Hematopoietic multipotent progenitor cell treated with erythropoietin and hydrocortisone succinate and interleukin-3 and kit ligand, for 17 days (in vitro differentiated cells): ENCODE measurements at regions not wholly inside any gene's neighbourhood (a gene's known extent, or its start where the extent isn't known, plus 50 kb on each side); places are given as distances from the start of the nearest gene placed in this dataset.

Experiments
- DNase-seq: peaks from one replicate; pipeline ENCODE4 v3.0.0-alpha.2; 2015; ENCODE audit warnings: low spot score

DNA sequence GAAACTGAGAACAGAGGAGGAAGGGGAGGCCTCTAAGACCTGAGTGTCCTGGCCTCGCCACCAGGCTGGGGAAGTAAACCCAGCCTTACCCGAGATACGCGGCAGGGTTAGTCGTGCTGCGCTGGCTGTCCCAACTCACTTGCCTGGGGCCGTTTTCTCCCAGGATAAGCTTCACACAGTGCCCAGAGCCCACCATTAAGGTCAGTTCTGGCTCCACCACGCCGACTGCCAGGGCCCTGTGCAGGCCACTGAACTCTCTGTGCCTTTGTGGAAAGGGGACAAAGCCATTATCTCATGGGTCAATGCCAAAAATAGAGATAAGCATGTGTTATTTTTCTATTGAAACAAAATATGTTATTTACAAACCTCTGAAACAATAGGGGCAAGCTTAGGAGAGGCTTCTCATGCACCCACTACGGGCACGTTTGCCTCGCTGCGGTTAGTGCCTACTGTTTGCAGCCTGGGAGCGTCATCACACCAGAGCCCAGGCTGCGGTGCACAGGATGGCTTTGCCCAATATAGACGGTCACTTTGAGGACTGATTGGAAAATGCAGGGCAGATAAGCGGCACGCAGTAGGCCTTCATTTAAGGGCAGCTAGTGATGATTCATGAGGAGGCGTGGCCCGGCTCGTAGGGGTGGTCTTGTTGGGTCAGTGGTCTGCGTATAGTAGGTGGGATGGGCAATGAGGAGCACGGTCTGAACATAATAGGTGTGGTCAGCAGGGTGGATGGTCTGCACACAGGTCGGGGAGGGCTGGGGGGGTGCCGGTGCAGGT, 242.1 kb downstream of the GLI2 start:
- no peak for DNase-seq

GRCh38 chr2:120978359-120979050, 242.8 kb downstream of the GLI2 start:
- DNase-seq: no peak

DNA sequence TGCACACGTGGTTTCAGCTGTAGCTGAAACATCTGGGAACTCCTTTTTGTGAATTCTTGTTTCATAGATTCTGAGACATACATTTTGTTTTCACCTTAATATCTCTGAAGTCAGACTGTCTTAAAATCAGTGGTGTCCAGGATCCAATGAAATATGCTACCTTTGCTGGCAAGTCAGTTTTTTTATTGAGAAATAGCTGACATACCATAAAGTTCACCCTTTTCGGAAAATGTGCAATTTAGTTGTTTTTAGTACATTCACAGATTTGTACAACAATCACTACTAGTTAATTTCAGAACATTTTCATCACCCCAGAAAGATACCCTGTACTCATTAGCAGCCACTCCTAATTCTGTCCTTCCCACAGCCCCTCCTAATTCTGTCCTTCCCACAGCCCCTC, 243.7 kb downstream of the GLI2 start:
- DNase-seq: no peak

- no peak for DNase-seq
Measured at GRCh38 chr2:120979921-120980320, 244.3 kb downstream of the GLI2 start.

- DNase-seq: no peak
Measured at GRCh38 chr2:120981443-120981842, 245.8 kb downstream of the GLI2 start.

DNA sequence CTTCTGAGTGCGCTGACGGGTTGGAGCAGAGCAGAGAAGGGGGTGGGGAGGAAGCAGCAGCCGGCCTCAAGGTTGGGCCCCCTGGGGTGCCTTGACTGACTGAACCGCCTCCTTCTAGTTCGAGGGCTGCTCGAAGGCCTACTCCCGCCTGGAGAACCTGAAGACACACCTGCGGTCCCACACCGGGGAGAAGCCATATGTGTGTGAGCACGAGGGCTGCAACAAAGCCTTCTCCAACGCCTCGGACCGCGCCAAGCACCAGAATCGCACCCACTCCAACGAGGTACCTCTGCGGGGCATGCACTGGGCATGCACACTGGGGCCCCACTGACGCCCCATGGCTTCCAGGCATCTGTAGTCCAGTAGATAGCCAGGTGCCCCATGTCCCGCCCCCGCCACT, 246.9 kb downstream of the GLI2 start:
- DNase-seq: no peak

- DNase-seq: no peak
Measured at GRCh38 chr2:120983344-120983743, 247.7 kb downstream of the GLI2 start.

DNA sequence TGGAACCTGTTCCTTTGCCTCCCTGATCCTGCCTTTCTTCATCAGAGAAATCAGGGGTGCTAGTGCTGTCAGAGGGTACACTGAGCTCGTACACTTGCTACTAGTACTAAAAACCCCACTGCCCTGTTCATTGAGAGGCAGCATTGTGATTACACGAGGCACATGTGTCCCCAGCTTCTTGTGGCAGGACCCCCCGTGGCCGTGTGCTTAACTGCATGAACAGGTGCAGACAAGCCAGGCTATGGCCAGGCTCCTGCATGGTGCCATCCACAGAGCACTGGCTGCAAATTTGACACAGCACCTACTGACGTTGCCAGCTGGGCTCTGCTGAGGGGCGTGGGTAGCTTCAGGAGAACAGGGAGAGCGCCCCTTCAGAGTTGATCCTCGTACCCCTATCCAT, 248.4 kb downstream of the GLI2 start:
- no peak for DNase-seq

DNA sequence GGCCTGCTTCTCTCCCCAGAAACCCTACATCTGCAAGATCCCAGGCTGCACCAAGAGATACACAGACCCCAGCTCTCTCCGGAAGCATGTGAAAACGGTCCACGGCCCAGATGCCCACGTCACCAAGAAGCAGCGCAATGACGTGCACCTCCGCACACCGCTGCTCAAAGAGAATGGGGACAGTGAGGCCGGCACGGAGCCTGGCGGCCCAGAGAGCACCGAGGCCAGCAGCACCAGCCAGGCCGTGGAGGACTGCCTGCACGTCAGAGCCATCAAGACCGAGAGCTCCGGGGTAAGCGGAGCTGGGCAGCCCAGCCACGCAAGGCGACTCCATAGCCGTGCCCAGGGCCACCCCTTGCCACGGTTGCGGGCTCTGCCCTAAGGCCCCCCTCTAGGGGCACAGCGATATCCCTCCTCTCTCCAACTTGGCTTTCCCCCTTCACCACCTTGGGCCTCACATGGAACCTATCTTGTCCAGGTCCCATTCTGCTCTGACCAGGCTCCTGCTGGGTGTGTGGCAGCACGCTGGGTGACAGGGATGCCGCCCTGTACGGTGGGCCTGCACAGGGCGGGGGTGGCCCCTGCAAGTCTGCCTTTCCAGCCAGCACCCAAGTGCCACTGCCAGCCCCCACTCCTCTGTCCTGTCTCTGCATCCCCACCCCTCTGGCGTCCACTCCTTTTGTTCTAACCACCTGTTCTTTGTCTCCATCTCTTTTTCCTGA, 248.9 kb downstream of the GLI2 start:
- no peak for DNase-seq

GRCh38 chr2:120985174-120985996, 249.7 kb downstream of the GLI2 start:
- DNase-seq: no peak

DNA sequence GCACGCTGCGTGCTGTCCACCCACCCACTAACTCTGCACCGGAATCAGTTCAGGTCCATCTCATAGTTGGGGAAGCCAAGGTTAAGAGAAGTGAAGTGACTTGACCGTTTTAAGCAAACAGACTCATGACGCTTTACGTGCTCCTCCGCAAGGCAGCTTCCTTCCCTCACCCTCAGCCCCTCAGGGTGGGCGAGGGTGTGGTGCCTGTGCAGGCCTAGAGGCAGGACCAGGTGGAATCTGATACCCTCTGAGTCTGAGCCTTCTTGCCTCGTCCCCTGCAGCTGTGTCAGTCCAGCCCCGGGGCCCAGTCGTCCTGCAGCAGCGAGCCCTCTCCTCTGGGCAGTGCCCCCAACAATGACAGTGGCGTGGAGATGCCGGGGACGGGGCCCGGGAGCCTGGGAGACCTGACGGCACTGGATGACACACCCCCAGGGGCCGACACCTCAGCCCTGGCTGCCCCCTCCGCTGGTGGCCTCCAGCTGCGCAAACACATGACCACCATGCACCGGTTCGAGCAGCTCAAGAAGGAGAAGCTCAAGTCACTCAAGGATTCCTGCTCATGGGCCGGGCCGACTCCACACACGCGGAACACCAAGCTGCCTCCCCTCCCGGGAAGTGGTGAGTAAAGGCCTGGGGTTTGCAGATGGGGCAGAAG, 250.5 kb downstream of the GLI2 start:
- no peak for DNase-seq

DNA sequence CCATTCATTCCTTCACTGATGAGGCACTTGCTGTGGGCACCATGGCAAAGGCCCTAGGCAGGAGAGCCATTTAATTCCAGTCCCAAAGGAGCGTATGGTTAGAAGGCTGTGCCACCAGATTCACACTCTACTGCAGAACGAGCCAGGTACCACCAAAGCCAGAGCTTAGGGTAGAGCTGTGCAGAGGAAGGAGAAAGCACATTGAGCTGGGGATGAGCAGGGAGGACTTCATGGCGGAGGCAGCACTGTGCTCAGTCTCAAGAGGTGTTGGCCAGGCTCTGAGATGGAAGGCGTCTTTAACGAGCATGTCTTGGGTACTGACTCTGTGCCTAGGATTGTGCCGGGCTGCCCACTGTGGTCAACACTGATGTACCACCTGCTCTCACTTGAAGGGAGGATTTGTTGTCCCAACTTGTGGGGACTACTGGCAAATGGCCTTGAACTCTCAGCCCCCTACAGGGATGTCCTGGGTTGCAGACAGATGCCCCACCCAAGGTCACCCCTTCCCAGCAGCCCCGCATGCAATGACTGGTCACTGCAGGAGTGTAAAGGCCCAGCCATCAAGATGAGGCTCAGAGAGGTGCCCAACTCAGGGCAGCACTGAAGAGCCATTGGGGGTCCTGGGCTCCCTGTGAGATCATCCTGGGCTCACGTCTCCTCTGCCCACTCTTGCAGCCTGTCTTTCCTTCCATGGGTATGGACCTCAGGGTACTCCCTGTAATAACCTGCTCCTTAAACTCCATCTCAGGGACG, 251.4 kb downstream of the GLI2 start:
- DNase-seq: no peak

GRCh38 chr2:120988051-120988699, 252.5 kb downstream of the GLI2 start:
- no peak for DNase-seq

DNA sequence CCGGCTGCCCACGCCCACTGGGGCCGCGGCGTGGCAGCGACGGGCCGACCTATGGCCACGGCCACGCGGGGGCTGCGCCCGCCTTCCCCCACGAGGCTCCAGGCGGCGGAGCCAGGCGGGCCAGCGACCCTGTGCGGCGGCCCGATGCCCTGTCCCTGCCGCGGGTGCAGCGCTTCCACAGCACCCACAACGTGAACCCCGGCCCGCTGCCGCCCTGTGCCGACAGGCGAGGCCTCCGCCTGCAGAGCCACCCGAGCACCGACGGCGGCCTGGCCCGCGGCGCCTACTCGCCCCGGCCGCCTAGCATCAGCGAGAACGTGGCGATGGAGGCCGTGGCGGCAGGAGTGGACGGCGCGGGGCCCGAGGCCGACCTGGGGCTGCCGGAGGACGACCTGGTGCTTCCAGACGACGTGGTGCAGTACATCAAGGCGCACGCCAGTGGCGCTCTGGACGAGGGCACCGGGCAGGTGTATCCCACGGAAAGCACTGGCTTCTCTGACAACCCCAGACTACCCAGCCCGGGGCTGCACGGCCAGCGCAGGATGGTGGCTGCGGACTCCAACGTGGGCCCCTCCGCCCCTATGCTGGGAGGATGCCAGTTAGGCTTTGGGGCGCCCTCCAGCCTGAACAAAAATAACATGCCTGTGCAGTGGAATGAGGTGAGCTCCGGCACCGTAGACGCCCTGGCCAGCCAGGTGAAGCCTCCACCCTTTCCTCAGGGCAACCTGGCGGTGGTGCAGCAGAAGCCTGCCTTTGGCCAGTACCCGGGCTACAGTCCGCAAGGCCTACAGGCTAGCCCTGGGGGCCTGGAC, 253.2 kb downstream of the GLI2 start:
- DNase-seq: no peak

GRCh38 chr2:120989512-120990441, 254.1 kb downstream of the GLI2 start:
- no peak for DNase-seq

DNA sequence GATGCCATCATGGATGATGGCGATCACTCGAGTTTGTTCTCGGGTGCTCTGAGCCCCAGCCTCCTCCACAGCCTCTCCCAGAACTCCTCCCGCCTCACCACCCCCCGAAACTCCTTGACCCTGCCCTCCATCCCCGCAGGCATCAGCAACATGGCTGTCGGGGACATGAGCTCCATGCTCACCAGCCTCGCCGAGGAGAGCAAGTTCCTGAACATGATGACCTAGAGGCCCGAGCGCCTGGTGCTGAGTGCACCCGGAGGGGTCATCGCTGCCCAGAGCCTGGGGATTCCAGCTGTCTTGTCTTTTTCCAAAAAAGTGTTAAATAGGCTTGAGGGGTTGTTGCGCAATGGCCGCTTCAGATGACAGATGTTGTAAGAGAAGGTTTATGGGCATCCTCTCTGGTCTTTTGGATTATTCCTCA, 254.8 kb downstream of the GLI2 start:
- no peak for DNase-seq

DNA sequence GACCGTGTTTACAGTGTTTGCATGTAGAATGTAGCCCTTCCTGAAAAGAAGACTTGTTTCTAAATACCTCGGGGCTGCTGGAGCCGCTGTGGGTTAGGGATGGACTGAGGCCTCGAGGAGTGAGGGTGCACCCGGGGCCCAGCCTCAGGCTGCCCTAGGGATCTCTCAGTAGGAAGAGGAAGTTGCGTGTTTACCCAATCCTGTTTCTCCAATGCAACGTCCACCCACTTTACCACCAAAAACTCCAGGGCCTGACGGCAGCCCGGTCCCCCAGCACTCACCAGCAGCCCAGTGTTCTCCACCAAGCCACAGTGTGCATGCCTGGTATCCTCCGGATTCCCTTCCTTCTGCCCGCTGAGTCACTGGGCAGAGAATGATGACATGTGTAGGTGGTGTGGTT, 255.8 kb downstream of the GLI2 start:
- no peak for DNase-seq

GRCh38 chr2:120992791-120993555, 257.3 kb downstream of the GLI2 start:
- no peak for DNase-seq
